ENCODE measurements at regions not wholly inside any gene's neighbourhood (a gene's known extent, or its start where the extent isn't known, plus 50 kb on each side); places are given as distances from the start of the nearest gene placed in this dataset.

DNA sequence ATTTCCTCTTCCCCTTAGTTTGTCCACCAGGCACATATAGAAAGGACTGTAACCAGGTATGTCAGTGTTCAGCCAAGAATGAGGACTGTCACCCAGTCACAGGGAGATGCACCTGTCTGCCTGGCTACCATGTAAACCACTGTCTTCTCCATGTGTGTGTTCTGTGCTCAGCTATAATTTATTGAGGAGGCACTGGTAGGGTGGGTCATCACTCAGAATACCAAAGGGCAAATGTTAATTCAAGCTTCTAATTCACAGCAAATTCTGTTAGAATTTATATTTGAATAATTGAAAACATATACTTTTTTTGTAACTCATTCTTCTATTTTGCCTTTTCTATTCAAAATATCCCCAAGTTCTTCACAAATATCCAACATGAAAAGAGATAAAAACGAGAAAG lies 780.4 kb downstream of the MECOM start:
- Histone ChIP-seq H3K4me1 (no peaks in the 10 kb centered on the region), H3K27me3 (ENCODE audit: control insufficient read depth, insufficient read depth, low read length) (no peaks in the 10 kb centered on the region), H3K79me2 (no peaks in the 10 kb centered on the region), H2AFZ (no peak overlapping the region), H3K36me3 (ENCODE audit: control insufficient read depth, insufficient read depth, low read length) (no peaks in the 10 kb centered on the region), H3K4me2 (ENCODE audit: low read length) (no peak overlapping the region), H3K27ac (no peak overlapping the region), H3K9ac (no peak overlapping the region), H3K4me3 (ENCODE audit: low read depth, low read length) (no peak overlapping the region), H3K9me3 (ENCODE audit: control insufficient read depth, low read length) (no peaks in the 10 kb centered on the region)
- TF ChIP-seq, protein P1, sequence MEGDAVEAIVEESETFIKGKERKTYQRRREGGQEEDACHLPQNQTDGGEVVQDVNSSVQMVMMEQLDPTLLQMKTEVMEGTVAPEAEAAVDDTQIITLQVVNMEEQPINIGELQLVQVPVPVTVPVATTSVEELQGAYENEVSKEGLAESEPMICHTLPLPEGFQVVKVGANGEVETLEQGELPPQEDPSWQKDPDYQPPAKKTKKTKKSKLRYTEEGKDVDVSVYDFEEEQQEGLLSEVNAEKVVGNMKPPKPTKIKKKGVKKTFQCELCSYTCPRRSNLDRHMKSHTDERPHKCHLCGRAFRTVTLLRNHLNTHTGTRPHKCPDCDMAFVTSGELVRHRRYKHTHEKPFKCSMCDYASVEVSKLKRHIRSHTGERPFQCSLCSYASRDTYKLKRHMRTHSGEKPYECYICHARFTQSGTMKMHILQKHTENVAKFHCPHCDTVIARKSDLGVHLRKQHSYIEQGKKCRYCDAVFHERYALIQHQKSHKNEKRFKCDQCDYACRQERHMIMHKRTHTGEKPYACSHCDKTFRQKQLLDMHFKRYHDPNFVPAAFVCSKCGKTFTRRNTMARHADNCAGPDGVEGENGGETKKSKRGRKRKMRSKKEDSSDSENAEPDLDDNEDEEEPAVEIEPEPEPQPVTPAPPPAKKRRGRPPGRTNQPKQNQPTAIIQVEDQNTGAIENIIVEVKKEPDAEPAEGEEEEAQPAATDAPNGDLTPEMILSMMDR (IDR thresholded peaks at IDR 0.05): no peak

DNA sequence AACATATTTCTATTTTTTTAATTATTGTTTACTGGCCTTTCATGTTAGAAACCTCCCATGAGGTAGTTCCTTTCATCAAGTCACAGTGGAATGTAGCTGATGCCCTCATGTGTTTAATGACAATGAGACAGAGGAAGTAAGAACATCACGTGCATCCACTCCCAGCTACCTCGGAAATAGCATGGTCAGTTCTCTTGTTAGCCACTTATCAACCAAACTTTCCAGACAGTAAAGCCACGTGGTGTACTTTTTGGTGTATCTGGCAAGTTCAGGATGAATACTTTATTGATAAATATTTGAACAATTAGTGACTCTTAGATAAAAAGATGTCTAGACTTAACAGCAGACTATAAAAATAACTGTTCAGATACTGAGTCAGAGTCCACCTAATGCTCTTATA lies 781.7 kb downstream of the MECOM start:
- H3K9me3 ChIP-seq (ENCODE audit: control insufficient read depth, low read length): no peaks in the 10 kb centered on the region

DNA sequence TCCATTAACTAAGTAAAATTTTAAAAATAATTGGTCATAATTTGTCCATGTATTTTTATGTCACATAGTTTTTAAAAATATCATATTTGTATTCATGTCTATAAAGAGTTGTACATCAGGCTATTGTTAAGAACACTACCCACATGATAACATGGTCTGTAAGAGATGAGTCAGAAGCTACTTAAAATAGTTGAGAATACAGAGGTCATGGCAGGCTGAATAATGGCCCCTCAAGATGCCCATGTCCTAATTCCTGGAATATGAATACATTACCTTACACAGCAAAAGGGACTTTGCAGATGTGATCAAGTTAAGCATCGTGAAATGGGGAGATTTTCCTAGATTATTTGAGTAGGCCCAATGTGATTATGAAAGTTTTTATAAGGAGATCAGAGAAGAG lies 782.9 kb upstream of the GOLIM4 start:
- Histone ChIP-seq H3K36me3 (ENCODE audit: control insufficient read depth, insufficient read depth, low read length) (no peaks in the 10 kb centered on the region), H3K27ac (no peak overlapping the region), H3K27me3 (ENCODE audit: control insufficient read depth, insufficient read depth, low read length) (no peaks in the 10 kb centered on the region), H3K4me3 (ENCODE audit: low read depth, low read length) (no peak overlapping the region), H3K4me1 (no peaks in the 10 kb centered on the region), H3K79me2 (no peaks in the 10 kb centered on the region), H3K4me2 (ENCODE audit: low read length) (no peak overlapping the region), H2AFZ (no peak overlapping the region), H3K9me3 (ENCODE audit: control insufficient read depth, low read length) (no peaks in the 10 kb centered on the region), H3K9ac (no peak overlapping the region)
- TF ChIP-seq, protein P1 (IDR thresholded peaks at IDR 0.05): no peak

More for the DNA sequence above, 781.7 kb downstream of the MECOM start:
- no peaks in the 10 kb centered on the region for H3K36me3 ChIP-seq (ENCODE audit: control insufficient read depth, insufficient read depth, low read length)
- H3K27ac ChIP-seq: no peak overlapping the region
- TF ChIP-seq, protein P1 (IDR thresholded peaks at IDR 0.05): no peak
- no peaks in the 10 kb centered on the region for H3K79me2 ChIP-seq
- H3K4me3 ChIP-seq (ENCODE audit: low read depth, low read length): no peak overlapping the region
- no peaks in the 10 kb centered on the region for H3K4me1 ChIP-seq
- H3K4me2 ChIP-seq (ENCODE audit: low read length): no peak overlapping the region
- H3K9ac ChIP-seq: no peak overlapping the region
- H3K27me3 ChIP-seq (ENCODE audit: control insufficient read depth, insufficient read depth, low read length): no peaks in the 10 kb centered on the region
- H2AFZ ChIP-seq: no peak overlapping the region

DNA sequence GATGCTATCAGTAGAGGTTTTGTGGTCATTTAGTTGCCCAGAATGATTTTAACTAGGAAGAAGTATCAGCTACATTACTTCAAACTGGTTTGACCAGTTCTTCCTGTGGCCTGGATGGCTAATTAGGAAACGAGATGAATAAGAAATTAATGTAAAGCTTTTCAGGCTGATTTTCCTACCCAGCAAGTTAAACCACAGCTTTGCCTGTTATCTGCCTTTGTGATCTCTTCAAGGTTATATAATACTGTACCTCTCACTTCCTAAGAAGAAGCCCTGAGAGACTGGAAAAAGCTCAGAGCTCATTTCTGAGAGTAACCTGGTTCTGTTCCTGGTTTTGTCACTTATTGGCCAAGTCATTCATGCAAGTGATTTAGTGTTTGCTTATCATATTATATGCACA lies 782.2 kb upstream of the GOLIM4 start:
- Histone ChIP-seq H3K4me3 (ENCODE audit: low read depth, low read length) (no peak overlapping the region), H2AFZ (no peak overlapping the region), H3K9ac (no peak overlapping the region), H3K27me3 (ENCODE audit: control insufficient read depth, insufficient read depth, low read length) (no peaks in the 10 kb centered on the region), H3K79me2 (no peaks in the 10 kb centered on the region), H3K27ac (no peak overlapping the region), H3K4me2 (ENCODE audit: low read length) (peak overlapping the region; percentile 25), H3K9me3 (ENCODE audit: control insufficient read depth, low read length) (no peaks in the 10 kb centered on the region), H3K4me1 (no peaks in the 10 kb centered on the region), H3K36me3 (ENCODE audit: control insufficient read depth, insufficient read depth, low read length) (no peaks in the 10 kb centered on the region)
- TF ChIP-seq, protein P1 (IDR thresholded peaks at IDR 0.05): no peak

DNA sequence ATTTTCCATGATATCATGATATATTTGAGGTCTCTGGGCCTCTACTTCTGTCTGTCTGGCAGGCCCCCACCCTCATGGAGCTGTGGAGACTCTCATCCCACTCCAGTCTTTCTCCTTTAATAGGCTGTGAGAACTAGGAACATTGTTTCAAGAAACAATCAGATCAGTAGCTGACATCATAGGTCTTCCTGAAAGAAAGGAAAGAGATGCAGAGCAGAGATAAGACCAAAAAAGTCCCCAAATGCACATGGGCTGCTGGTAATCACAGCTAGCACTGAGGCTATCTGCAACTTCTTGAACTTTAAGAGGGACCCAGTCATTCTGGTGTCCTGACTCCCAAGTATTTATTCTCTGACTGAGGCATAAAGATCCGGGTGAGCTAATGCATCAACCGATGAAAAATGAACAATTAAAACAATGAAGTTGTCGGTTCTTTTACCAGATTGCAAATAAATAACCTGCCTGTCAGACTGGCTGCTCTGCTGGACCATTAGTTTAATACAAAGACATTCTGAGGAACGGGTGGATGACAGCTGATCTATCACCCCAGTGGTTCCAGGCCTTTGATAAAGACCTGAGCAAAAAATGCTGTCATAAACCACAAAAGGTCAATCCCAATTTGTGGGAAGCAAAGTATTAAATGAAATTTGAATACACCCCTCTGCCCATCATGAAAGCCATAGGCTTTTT lies 780.8 kb upstream of the GOLIM4 start:
- no peaks in the 10 kb centered on the region for H3K9me3 ChIP-seq (ENCODE audit: control insufficient read depth, low read length)
- H3K36me3 ChIP-seq (ENCODE audit: control insufficient read depth, insufficient read depth, low read length): no peaks in the 10 kb centered on the region
- TF ChIP-seq, protein P1 (IDR thresholded peaks at IDR 0.05): no peak
- no peaks in the 10 kb centered on the region for H3K79me2 ChIP-seq
- H3K27me3 ChIP-seq (ENCODE audit: control insufficient read depth, insufficient read depth, low read length): no peaks in the 10 kb centered on the region
- no peak overlapping the region for H3K4me3 ChIP-seq (ENCODE audit: low read depth, low read length)
- no peak overlapping the region for H2AFZ ChIP-seq
- H3K4me1 ChIP-seq: no peaks in the 10 kb centered on the region
- no peak overlapping the region for H3K9ac ChIP-seq
- no peak overlapping the region for H3K27ac ChIP-seq
- H3K4me2 ChIP-seq (ENCODE audit: low read length): no peak overlapping the region

Data from parathyroid adenoma (tissue), 2 donors.